ENCODE measurements at regions not wholly inside any gene's neighbourhood (a gene's known extent, or its start where the extent isn't known, plus 50 kb on each side); places are given as distances from the start of the nearest gene placed in this dataset.

GRCh38 chr6:105485456-105485855 lies 82.6 kb upstream of the PREP start:
- no peak for DNase-seq (ENCODE audit: extremely low read depth in 1 of 2, low read depth in 1 of 2)

GRCh38 chr6:105484238-105485161 lies 81.6 kb upstream of the PREP start:
- no peak for DNase-seq (ENCODE audit: extremely low read depth in 1 of 2, low read depth in 1 of 2)

DNA sequence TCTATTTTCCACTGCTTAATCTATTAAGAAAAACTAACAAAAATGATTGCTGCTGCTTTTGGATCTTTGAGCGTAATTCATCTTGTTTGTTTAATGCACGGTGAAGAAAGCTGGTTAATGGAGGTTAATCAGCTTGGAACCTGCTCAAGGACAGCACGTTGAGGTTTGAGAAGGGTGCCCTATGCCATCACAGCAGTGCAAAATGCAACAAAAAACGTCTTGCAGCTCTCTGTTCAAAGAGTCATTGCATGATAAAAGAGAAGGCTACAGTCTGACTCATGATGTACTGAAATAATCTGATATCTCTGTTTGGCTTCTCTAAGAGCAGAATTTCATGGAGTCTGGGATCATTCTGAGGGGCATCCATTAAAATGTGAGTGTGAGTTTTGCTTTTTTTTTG lies 80.6 kb upstream of the PREP start:
- no peak for DNase-seq (ENCODE audit: extremely low read depth in 1 of 2, low read depth in 1 of 2)

- no peak for DNase-seq (ENCODE audit: extremely low read depth in 1 of 2, low read depth in 1 of 2)
Measured at GRCh38 chr6:105482921-105483320, 80.0 kb upstream of the PREP start.

- DNase-seq (ENCODE audit: extremely low read depth in 1 of 2, low read depth in 1 of 2) = no peak
Measured at GRCh38 chr6:105482227-105482844, 79.5 kb upstream of the PREP start.

- no peak for DNase-seq (ENCODE audit: extremely low read depth in 1 of 2, low read depth in 1 of 2)
Measured at GRCh38 chr6:105476978-105477377, 74.1 kb upstream of the PREP start.

DNA sequence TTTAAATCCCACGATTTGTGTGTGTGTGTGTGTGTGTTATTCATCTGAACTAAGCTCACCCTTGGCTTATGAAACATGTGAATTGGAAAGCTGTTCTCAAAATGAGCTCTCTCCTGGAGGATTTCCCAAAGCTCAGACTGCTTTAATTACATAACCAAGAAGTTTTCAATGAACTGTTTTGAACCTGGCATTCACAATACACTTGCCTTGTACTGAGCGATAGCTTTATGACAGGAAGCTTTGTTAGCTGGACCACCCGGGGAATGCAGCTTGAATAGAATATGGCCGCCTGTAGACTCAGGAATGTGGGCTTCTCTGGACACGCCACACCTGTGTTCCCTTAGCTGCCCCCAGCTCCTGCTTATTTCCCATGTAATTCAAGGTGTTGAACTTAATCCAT lies 71.4 kb upstream of the PREP start:
- DNase-seq (ENCODE audit: extremely low read depth in 1 of 2, low read depth in 1 of 2) = no peak

DNA sequence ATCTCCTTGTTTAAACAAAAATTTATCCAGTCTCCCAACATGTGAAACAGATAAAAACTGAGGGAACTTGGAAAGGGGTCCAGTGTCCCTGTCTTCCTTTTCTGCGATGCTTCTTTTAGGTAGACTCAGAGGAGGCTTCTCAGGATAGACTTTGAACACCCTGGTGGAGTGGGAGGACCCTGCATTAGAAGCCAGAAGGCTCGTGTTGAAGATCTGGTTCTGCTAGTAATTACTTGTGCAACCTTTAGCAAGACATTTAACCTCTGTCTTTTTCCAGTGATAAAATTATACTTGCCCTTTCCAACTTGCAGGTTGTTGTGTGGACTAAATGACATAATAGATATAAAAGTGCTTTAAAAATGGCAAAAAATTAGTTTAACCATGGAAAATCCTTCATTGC lies 67.1 kb upstream of the PREP start:
- DNase-seq (ENCODE audit: extremely low read depth in 1 of 2, low read depth in 1 of 2) = no peak

DNA sequence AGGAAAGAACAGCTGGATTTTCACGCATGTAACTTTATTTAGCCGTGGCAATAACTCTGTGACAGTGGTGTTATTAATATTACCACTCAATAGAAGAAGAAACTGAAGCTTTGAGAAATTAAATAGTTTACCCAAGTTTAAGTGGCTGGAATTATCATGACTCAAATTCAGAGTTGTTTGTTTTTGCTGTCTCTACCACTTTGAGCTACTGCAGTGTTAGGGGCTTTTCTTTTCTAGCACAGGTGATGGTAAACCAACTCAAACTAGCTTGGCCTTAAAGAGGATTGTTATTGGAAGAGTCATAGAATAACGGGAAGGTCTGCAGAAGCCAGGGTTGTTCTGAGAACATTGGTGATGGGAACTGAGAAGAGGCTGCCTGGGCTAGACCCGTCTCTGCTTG lies 66.0 kb upstream of the PREP start:
- no peak for DNase-seq (ENCODE audit: extremely low read depth in 1 of 2, low read depth in 1 of 2)

- no peak for DNase-seq (ENCODE audit: extremely low read depth in 1 of 2, low read depth in 1 of 2)
Measured at GRCh38 chr6:105460860-105461259, 58.0 kb upstream of the PREP start.

DNA sequence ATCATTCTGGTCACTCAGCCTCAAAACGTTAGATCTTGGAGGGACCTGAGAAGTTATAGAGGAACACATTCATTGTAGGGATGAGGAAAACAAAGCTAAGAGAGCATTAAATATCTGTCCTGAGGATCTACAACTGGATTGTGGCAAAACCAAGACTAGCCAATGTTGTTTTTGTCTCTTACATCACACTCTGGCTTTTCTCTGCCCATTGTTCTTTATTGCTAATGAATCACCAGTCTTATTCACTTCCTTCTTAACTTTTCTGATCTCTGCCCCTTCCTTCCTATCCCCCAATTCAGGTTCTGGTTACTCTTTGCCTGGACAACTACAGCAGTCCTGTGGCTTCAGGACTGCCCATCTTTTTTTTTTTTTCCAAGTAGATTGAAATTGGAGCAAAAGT lies 57.0 kb upstream of the PREP start:
- no peak for DNase-seq (ENCODE audit: extremely low read depth in 1 of 2, low read depth in 1 of 2)

GRCh38 chr6:105459049-105459448 lies 56.2 kb upstream of the PREP start:
- DNase-seq (ENCODE audit: extremely low read depth in 1 of 2, low read depth in 1 of 2) = peak in 1 of 2 donors; percentile 23

DNA sequence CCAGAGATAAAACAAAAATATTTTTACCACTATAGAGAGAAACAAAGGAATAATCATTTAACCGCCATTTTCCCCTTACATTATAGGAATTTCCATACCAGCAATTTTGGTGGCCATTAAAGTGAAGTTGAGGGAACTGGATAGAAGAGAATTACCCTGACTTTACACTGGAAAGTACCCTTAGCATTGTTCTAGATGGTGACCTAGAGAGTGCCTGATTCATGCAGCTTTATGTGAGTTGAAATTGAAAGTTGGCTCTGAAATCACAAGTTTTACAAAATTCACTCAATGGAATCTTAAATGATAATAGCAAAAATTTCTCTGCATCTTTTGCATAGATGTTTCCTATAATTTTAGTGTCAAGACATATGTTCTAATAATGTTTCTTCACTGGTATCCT lies 55.7 kb upstream of the PREP start:
- DNase-seq (ENCODE audit: extremely low read depth in 1 of 2, low read depth in 1 of 2) = no peak

GRCh38 chr6:105458084-105458483 lies 55.2 kb upstream of the PREP start:
- DNase-seq (ENCODE audit: extremely low read depth in 1 of 2, low read depth in 1 of 2) = no peak

DNA sequence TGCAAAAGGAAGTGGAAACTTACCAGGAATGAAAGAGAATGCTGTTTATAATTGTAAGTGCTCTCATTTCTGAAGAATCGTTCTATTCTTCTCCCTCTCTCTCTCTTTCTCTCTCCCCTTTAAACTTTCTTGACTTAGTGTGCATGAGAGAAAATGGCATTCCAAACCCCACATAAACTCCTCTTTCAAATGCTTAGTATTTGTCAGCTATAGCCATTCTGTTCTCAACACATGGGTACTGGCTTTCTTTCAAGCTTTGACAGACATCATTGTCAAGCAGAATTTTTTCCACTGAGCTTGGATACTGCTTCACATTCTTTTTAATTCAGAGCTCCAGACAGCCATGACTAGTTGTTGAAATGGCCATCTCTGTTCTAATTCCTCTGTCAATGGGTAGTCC lies 51.1 kb upstream of the PREP start:
- DNase-seq (ENCODE audit: extremely low read depth in 1 of 2, low read depth in 1 of 2) = no peak

- peak in 1 of 2 donors; percentile 45 for DNase-seq (ENCODE audit: extremely low read depth in 1 of 2, low read depth in 1 of 2)
Measured at GRCh38 chr6:105452924-105453756, 50.3 kb upstream of the PREP start.
